ENCODE measurements at regions not wholly inside any gene's neighbourhood (a gene's known extent, or its start where the extent isn't known, plus 50 kb on each side); places are given as distances from the start of the nearest gene placed in this dataset.

- TF ChIP-seq CTCF (conservative IDR thresholded peaks at IDR 0.05; ENCODE audit: low read depth, low read length) (no peak), RCOR1 (IDR thresholded peaks at IDR 0.05; ENCODE audit: insufficient replicate concordance, low read length) (no peak), USF2 (IDR thresholded peaks at IDR 0.05; ENCODE audit: low read depth, low read length) (no peak), POLR2A (IDR thresholded peaks at IDR 0.05; ENCODE audit: low read depth, low read length) (no peak), CEBPB (IDR thresholded peaks at IDR 0.05; ENCODE audit: low read depth, low read length) (no peak), RAD21 (IDR thresholded peaks at IDR 0.05; ENCODE audit: low read length) (no peak), ELK1 (IDR thresholded peaks at IDR 0.05; ENCODE audit: borderline replicate concordance, low read depth, low read length) (no peak), RFX5 (IDR thresholded peaks at IDR 0.05; ENCODE audit: low read depth, low read length) (no peak), MAZ (IDR thresholded peaks at IDR 0.05; ENCODE audit: borderline replicate concordance, low read depth, low read length) (no peak)
Measured at GRCh38 chr2:21381421-21381820, 257.7 kb downstream of the TDRD15 start.

All from IMR-90 (cell line).